A549 (cell line): ENCODE measurements at regions not wholly inside any gene's neighbourhood (a gene's known extent, or its start where the extent isn't known, plus 50 kb on each side); places are given as distances from the start of the nearest gene placed in this dataset.

ENCODE experiments used
- ATAC-seq, 2 experiments: fragments of 200-7000 bp in 1 of 2; fragments of >200 bp in 1 of 2; cut with Nextera tagmentation in 1 of 2; cut with Tn5 transposase in 1 of 2; 3 replicates each; pipeline versions ENCODE4 v1.8.0 to v1.9.1; 2018 to 2020; ENCODE audit warnings: mild to moderate bottlenecking in 1 of 2, moderate library complexity in 1 of 2
- CTCF ChIA-PET: fragments of 300-600 bp; sonication (Branson Sonifier 250); formaldehyde crosslinking; extraction: SDS; loops from one replicate; lab custom pipeline; 2021; ENCODE audit warnings: antibody characterized with exemption, inconsistent platforms; lab: Yijun Ruan, JAX
- POLR2A ChIA-PET: fragments of 350-600 bp; formaldehyde crosslinking; extraction: SDS; loops from one replicate; lab custom pipeline; 2021; ENCODE audit warnings: antibody characterized with exemption, inconsistent platforms; lab: Yijun Ruan, JAX
- DNase-seq, 2 experiments: peaks; one replicate each; pipeline versions ENCODE4 v3.0.0 to v3.0.0-alpha.2; 2011 to 2016; ENCODE audit warnings: low read depth in 1 of 2, low spot score in 1 of 2
- FAIRE-seq: peaks from 2 replicates; lab custom pipeline; 2011; peaks lifted over from hg19 to GRCh38; lab: Jason Lieb, UNC
- H3K27ac ChIP-seq, 2 experiments: fragments of >200 bp; sonication (Bioruptor Twin); formaldehyde crosslinking; 3 replicates each; pipeline ENCODE4 v1.5.1; 2016 to 2017
- H3K4me1 ChIP-seq: fragments of >200 bp; sonication (Bioruptor Twin); formaldehyde crosslinking; 3 replicates; pipeline ENCODE4 v1.6.1; 2016
- H3K4me2 ChIP-seq: fragments of >200 bp; sonication (Bioruptor Twin); formaldehyde crosslinking; 3 replicates; pipeline ENCODE4 v1.6.1; 2016
- H3K4me3 ChIP-seq: fragments of >200 bp; sonication (Bioruptor Twin); formaldehyde crosslinking; 3 replicates; pipeline ENCODE4 v1.5.1; 2016
- H3K9me3 ChIP-seq: fragments of >200 bp; sonication (Bioruptor Twin); formaldehyde crosslinking; 3 replicates; pipeline ENCODE4 v1.6.1; 2016
- BCL3 ChIP-seq: fragments of >200 bp; sonication (Bioruptor Twin); formaldehyde crosslinking; IDR thresholded peaks from 3 replicates; pipeline ENCODE4 v1.6.1; 2016
- CEBPB ChIP-seq, 2 experiments: fragments of >200 bp in 1 of 2; sonication (Bioruptor Twin) in 1 of 2; formaldehyde crosslinking in 1 of 2; IDR thresholded peaks; 2 replicates each; pipeline ENCODE4 v1.6.1; 2012 to 2016
- CHD2 ChIP-seq: fragments of 150-350 bp; IDR thresholded peaks from 2 replicates; pipeline ENCODE4 v1.6.1; 2014; ENCODE audit warnings: low read length; ENCODE audit not compliant: partially characterized antibody
- CTCF ChIP-seq: fragments of >200 bp; sonication (Bioruptor Twin); formaldehyde crosslinking; IDR thresholded peaks from 3 replicates; pipeline ENCODE4 v1.5.1; 2016
- E2F6 ChIP-seq: IDR thresholded peaks from 2 replicates; pipeline ENCODE4 v1.6.1; 2012; ENCODE audit warnings: low read depth, borderline replicate concordance
- EHMT2 ChIP-seq: fragments of 200-600 bp; sonication (generic); IDR thresholded peaks from 2 replicates; pipeline ENCODE4 v1.6.1; 2016; ENCODE audit warnings: antibody characterized with exemption, low read depth, mild to moderate bottlenecking, moderate library complexity
- EP300 ChIP-seq, 2 experiments: fragments of >200 bp; sonication (Bioruptor Twin); formaldehyde crosslinking; IDR thresholded peaks; 2 replicates in 1 of 2; 3 replicates in 1 of 2; pipeline ENCODE4 v1.6.1; 2016 to 2017
- ESRRA ChIP-seq: fragments of 150-350 bp; IDR thresholded peaks from 2 replicates; pipeline ENCODE4 v1.6.1; 2014; ENCODE audit warnings: mild to moderate bottlenecking, low read length, borderline replicate concordance
- FOXS1 ChIP-seq: fragments of 250-450 bp; sonication (Bioruptor Pico); IDR thresholded peaks from 2 replicates; pipeline ENCODE4 v1.5.0; 2020; ENCODE audit warnings: mild to moderate bottlenecking, moderate library complexity
- HOXA7 ChIP-seq: fragments of 250-450 bp; sonication (Bioruptor Pico); IDR thresholded peaks from 2 replicates; pipeline ENCODE4 v1.5.0; 2020; ENCODE audit warnings: mild to moderate bottlenecking, moderate library complexity
- HOXB13 ChIP-seq: fragments of 250-450 bp; sonication (Bioruptor Pico); IDR thresholded peaks from 2 replicates; pipeline ENCODE4 v1.5.0; 2020; ENCODE audit warnings: low read depth, mild to moderate bottlenecking, moderate library complexity
- MAZ ChIP-seq: fragments of 150-350 bp; IDR thresholded peaks from 2 replicates; pipeline ENCODE4 v1.6.1; 2014; ENCODE audit warnings: antibody characterized with exemption, low read depth, low read length, borderline replicate concordance
- NPAS2 ChIP-seq: fragments of 250-450 bp; sonication (Bioruptor Pico); IDR thresholded peaks from 2 replicates; pipeline ENCODE4 v1.8.0; 2022; ENCODE audit warnings: mild to moderate bottlenecking, moderate library complexity, borderline replicate concordance
- PBX3 ChIP-seq: IDR thresholded peaks from 2 replicates; pipeline ENCODE4 v1.6.1; 2012
- POLR2A ChIP-seq: IDR thresholded peaks from 2 replicates; pipeline ENCODE4 v1.6.1; 2012; ENCODE audit warnings: mild to moderate bottlenecking, low read length
- RFX5 ChIP-seq: fragments of 450-650 bp; IDR thresholded peaks from 2 replicates; pipeline ENCODE4 v1.7.1; 2014; ENCODE audit warnings: antibody characterized with exemption, mild to moderate bottlenecking, moderate library complexity
- RNF2 ChIP-seq: fragments of 200-600 bp; sonication (generic); IDR thresholded peaks from 2 replicates; pipeline ENCODE4 v1.6.1; 2016; ENCODE audit warnings: low read depth, mild to moderate bottlenecking, antibody characterized with exemption, moderate library complexity, borderline replicate concordance
- SMC3 ChIP-seq: fragments of >200 bp; sonication (Bioruptor Twin); formaldehyde crosslinking; IDR thresholded peaks from 3 replicates; pipeline ENCODE4 v1.6.1; 2018; ENCODE audit warnings: inconsistent platforms
- SREBF2 ChIP-seq: fragments of 450-650 bp; IDR thresholded peaks from 2 replicates; pipeline ENCODE4 v1.6.1; 2014; ENCODE audit warnings: mild to moderate bottlenecking, moderate library complexity
- TFCP2L1 ChIP-seq: fragments of 250-450 bp; sonication (Bioruptor Pico); IDR thresholded peaks from 2 replicates; pipeline ENCODE4 v1.5.0; 2021; ENCODE audit warnings: mild to moderate bottlenecking
- TP53 ChIP-seq: fragments of 250-450 bp; sonication (Bioruptor Pico); IDR thresholded peaks from 2 replicates; pipeline ENCODE4 v1.5.0; 2021; ENCODE audit warnings: mild to moderate bottlenecking, moderate library complexity
- ZFP36 ChIP-seq: fragments of 450-650 bp; IDR thresholded peaks from 2 replicates; pipeline ENCODE4 v1.6.1; 2014; ENCODE audit warnings: borderline replicate concordance; ENCODE audit not compliant: partially characterized antibody
- ZNF302 ChIP-seq: fragments of 250-450 bp; sonication (Bioruptor Pico); IDR thresholded peaks from 2 replicates; pipeline ENCODE4 v1.9.0; 2021; ENCODE audit warnings: inconsistent platforms, mild to moderate bottlenecking, moderate library complexity
- ZSCAN20 ChIP-seq: fragments of 250-450 bp; sonication (Bioruptor Pico); IDR thresholded peaks from 2 replicates; pipeline ENCODE4 v1.8.0; 2022; ENCODE audit warnings: mild to moderate bottlenecking, moderate library complexity
- WGBS: methylation state at CpG from one replicate; pipeline ENCODE4 v1.1.6; 2017; ENCODE audit errors: missing lambda C conversion rate; 5-methylcytosine and 5-hydroxymethylcytosine counted together

- TF ChIP-seq ZFP36 (no peak), RFX5 (no peak), RNF2 (no peak), E2F6 (no peak)
- no peaks in the 10 kb centered on the region; the same call in 2 of the 3 replicates for H3K9me3 ChIP-seq
- ATAC-seq (no peak), FAIRE-seq (no peak), DNase-seq (no peak)
- H3K4me3 ChIP-seq, result no peak overlapping the region
- WGBS, result 13% methylated on average over 6 of the region's 6 CpGs
- H3K27ac ChIP-seq, result no peak overlapping the region
- no peaks in the 10 kb centered on the region for H3K4me1 ChIP-seq
- H3K4me2 ChIP-seq, result no peak overlapping the region
- POLR2A ChIA-PET, result no interaction called here
- CTCF ChIA-PET, result interaction anchor here (0.6 to 1.0 kb wide), 2 partner anchors 20 to 30 kb away, joined by 3 to 4 read pairs; no protein-coding TSS in a partner anchor
These were observed 60.0 kb upstream of the HTATIP2 start for GRCh38 chr11:20303391-20303965.

- TF ChIP-seq HOXA7 (CRISPR knock-in tag), result no peak
- TF ChIP-seq EHMT2, result no peak
- TF ChIP-seq RNF2, result no peak
- TF ChIP-seq ZSCAN20 (CRISPR knock-in tag), result no peak
- TF ChIP-seq CEBPB (IDR thresholded peaks at IDR 0.05), result no peak
- no peak for TF ChIP-seq TFCP2L1 (CRISPR knock-in tag)
- no peak for TF ChIP-seq ZNF302 (CRISPR knock-in tag)
- TF ChIP-seq CTCF, result no peak
- TF ChIP-seq SREBF2, result no peak
- TF ChIP-seq CHD2, result no peak
- no peak for TF ChIP-seq RFX5
- TF ChIP-seq BCL3, result no peak
- no peak for TF ChIP-seq MAZ
- no peak for TF ChIP-seq PBX3
- no peak for TF ChIP-seq SMC3
- TF ChIP-seq NPAS2, result no peak
- no peak for TF ChIP-seq POLR2A
- Histone ChIP-seq H3K4me1 (no peaks in the 10 kb centered on the region), H3K9me3 (no peaks in the 10 kb centered on the region), H3K27ac (no peak overlapping the region), H3K4me3 (no peak overlapping the region), H3K4me2 (no peak overlapping the region)
- FAIRE-seq (no peak), DNase-seq (no peak), ATAC-seq (no peak)
- POLR2A ChIA-PET, result no interaction called here
- WGBS, result 70% methylated on average over 4 of the region's 4 CpGs
- CTCF ChIA-PET, result no interaction called here
These were observed 69.5 kb upstream of the HTATIP2 start for GRCh38 chr11:20293992-20294391.

- no peak for FAIRE-seq
- no peak for ATAC-seq
- ChIA-PET CTCF (no interaction called here), POLR2A (no interaction called here)
- H3K27ac ChIP-seq, result no peak overlapping the region
- 34% methylated on average over 1 of the region's 1 CpG for WGBS
- no peaks in the 10 kb centered on the region for H3K9me3 ChIP-seq
- no peak for DNase-seq
- H3K4me2 ChIP-seq, result no peak overlapping the region
- TF ChIP-seq ESRRA (no peak), TP53 (CRISPR knock-in tag) (no peak), EP300 (IDR thresholded peaks at IDR 0.05) (no peak), FOXS1 (CRISPR knock-in tag) (no peak), HOXB13 (CRISPR knock-in tag) (no peak)
- H3K4me3 ChIP-seq, result no peak overlapping the region
- H3K4me1 ChIP-seq, result no peaks in the 10 kb centered on the region
These were observed 70.0 kb upstream of the HTATIP2 start for GRCh38 chr11:20293531-20293930.
